ENCODE measurements at regions not wholly inside any gene's neighbourhood (a gene's known extent, or its start where the extent isn't known, plus 50 kb on each side); places are given as distances from the start of the nearest gene placed in this dataset.

- Histone ChIP-seq H4K20me1 (ENCODE audit: insufficient read depth, low read length) (no peaks in the 10 kb centered on the region), H3K9me2 (ENCODE audit: low read depth, low read length) (no peaks in the 10 kb centered on the region), H3K4me2 (ENCODE audit: low read length) (no peak overlapping the region), H3K36me3 (ENCODE audit: insufficient read depth, low read length) (no peaks in the 10 kb centered on the region), H3K4me3 (ENCODE audit: low read depth, low read length, poor library complexity, severe bottlenecking) (no peak overlapping the region), H3K4me1 (ENCODE audit: insufficient read depth, low read length, severe bottlenecking) (no peaks in the 10 kb centered on the region), H3F3A (ENCODE audit: insufficient read depth, low read length) (no peaks in the 10 kb centered on the region), H2AFZ (ENCODE audit: low read length) (no peak overlapping the region), H3K27me3 (ENCODE audit: insufficient read depth, low read length) (peaks cover 10% of the 10 kb centered on the region; the same call in 1 of the 2 replicates), H3K27ac (ENCODE audit: low read depth, low read length, poor library complexity, severe bottlenecking) (no peak overlapping the region), H3K9me3 (ENCODE audit: low read length) (no peaks in the 10 kb centered on the region), H3K79me2 (ENCODE audit: insufficient read depth, low read length) (no peaks in the 10 kb centered on the region), H3K9ac (ENCODE audit: low read length) (no peak overlapping the region)
- TF ChIP-seq EZH2 (IDR thresholded peaks at IDR 0.05; ENCODE audit: borderline replicate concordance, low read length) (no peak), CTCF (IDR thresholded peaks at IDR 0.05; ENCODE audit: low read length) (no peak)
Observed at GRCh38 chr1:8076176-8076575, 50.1 kb upstream of the ERRFI1 start.
